ENCODE measurements at regions not wholly inside any gene's neighbourhood (a gene's known extent, or its start where the extent isn't known, plus 50 kb on each side); places are given as distances from the start of the nearest gene placed in this dataset.

GRCh38 chr11:115803073-115803740 lies 299.0 kb upstream of the CADM1 start:
- TF ChIP-seq CTCF (IDR thresholded peaks at IDR 0.05) (no peak), POLR2A (IDR thresholded peaks at IDR 0.05) (no peak)

Measured in prostate gland (tissue), 2 donors.